ENCODE measurements at regions not wholly inside any gene's neighbourhood (a gene's known extent, or its start where the extent isn't known, plus 50 kb on each side); places are given as distances from the start of the nearest gene placed in this dataset.

DNA sequence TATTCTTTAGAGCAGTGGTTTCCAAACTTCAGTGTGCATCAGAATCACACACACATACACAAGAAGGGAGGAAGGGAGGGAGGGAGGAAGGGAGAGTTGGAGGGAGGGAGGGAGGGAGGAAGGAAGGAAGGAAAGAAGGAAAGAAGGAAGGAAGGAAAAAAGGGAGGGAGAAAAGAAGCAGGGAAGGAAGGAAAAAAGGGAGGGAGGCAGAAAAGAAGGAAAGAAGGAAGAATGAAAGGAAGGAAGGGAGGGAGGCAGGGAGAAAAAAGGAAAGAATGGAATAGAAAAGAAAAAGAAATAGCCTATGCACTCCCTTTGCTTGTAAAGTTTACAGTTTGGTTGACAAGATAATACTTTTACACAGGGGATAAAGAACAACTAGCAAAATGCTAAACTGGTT lies 96.3 kb upstream of the BCL11A start:
- no peak for FAIRE-seq
- no peak for DNase-seq (ENCODE audit: extremely low spot score, insufficient read length, low read depth)

DNA sequence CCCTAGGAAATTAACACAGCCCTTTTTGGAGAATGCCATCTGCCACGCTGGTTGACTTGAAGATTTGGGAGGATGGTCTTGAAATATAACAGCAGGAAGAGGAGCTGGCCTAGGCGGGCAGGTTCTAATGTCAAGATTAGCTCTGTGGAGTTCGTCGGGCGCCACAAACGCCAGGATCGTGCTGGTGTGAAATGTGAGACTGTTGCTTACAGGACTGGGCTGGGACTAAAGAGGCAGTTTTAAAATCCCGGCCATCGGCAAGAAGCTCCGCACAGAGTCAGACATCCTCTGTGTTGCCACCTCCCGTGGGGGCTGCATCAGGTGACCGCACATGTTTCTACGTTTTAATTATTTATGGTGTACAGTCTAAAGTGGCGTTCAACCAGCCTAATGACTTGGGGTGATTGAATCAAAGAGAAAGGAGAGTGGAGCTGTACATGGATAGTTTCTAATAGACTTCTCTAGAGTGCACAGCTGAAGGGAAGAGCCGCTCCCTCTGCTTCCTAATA lies 99.4 kb upstream of the BCL11A start:
- FAIRE-seq (no peak), DNase-seq (ENCODE audit: extremely low spot score, insufficient read length, low read depth) (no peak)

DNA sequence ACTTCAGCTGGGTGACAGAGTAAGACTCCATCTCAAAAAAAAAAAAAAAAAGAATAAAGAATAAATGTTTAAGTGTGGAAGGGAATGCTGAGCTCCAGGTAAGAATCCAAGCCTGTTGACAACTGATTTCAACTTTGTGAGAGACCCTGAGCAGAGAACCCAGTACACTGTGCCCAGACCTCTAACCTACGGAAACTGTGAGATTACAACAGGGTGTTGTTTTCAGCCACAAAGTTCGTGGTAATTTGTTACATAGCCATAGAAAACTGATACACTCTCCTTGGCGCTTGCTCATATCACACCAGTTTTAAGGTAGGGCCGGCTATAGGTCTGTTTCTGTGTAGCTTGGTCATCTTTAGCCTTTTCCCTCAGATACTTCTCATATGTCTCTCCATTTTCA lies 98.4 kb upstream of the PAPOLG start:
- FAIRE-seq (no peak), DNase-seq (ENCODE audit: extremely low spot score, insufficient read length, low read depth) (no peak)

DNA sequence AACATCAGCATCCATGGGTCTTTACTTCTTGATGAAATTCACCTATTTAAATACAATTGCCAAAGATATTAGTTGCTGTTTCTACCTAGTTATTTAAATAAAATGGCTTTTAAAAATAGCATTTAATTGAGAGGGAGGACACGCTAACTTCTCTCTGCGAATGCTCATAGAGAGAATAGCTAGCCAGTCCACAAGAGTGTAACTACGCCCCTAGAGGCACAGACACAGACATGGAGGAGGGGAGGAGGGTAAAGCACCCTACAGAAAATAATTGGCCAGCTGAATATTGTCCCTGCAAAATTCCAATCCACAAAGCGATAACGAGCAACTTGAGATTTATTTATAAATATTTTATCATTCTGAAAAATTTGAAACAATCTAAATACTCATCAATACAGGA lies 97.0 kb upstream of the PAPOLG start:
- FAIRE-seq (no peak), DNase-seq (ENCODE audit: extremely low spot score, insufficient read length, low read depth) (no peak)

DNA sequence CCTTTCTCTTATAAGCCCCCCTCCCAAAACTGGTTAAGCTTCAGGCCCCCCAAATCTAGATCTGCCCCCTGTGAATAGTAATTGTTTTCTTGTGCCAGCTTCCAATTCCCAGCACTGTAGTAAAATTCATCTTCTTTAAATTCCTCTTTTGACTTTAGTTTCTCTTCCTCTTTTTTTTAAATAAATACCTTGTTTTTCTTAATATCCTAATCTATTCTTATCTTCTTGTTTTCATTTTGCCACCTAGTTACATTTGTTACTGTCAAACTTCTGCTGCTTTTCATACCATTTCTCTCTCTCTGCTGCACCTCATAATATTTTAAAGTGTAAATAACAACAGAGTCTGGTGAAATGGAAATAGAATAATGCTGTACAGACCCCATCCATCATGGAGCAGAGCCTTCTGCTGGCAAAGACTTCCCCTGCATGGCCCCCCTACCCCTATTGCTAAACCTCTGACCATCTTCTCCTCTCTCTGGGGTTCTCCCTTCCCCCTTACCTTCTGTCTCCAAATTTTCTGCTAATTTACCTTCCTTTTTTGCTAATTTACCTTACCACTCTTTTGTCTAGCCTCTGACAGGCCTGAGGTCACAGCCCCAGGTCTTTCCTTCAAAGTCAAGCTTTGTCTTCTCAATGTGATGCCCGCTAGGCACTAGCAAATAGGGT lies 94.9 kb upstream of the PAPOLG start:
- DNase-seq (ENCODE audit: extremely low spot score, insufficient read length, low read depth): no peak
- FAIRE-seq: no peak

DNA sequence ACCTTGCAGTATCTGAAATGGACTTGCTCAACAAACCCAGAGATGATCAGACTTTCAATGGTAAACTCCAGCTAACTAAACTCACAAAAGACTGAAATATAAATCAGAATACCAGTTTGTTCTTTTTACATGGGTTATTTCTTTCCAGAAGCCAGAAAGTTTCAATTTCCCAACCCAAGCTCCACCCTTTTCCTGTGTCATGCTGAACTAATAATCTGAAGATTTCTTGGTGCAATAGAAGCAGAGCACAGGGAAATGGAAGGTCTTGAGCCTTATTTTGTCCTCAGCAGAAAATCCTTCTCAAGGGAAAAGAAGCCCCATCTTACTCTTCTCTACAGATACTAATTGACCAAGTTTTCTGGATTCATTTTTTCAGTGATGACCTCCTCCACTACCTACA lies 93.3 kb upstream of the PAPOLG start:
- FAIRE-seq (no peak), DNase-seq (ENCODE audit: extremely low spot score, insufficient read length, low read depth) (no peak)

DNA sequence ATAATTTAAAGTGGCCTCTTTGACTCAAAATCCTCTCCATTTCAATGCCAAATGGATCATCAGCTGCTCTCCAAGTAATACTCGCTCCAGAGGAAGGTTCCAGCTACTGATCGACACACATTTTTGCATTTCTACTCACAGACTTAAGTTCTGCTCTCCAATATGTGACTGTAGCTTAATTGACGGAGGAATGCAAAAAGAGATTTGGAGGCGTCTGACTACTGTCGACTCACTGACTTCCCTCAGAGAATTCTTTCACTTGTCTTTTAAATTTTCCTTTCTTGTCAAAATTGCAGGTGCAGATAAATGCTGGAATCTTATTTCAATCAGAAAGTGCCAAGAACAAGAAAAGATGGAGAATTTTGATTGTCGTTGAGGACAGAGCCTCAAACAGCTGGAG lies 84.1 kb upstream of the PAPOLG start:
- no peak for DNase-seq (ENCODE audit: extremely low spot score, insufficient read length, low read depth)
- FAIRE-seq: no peak

DNA sequence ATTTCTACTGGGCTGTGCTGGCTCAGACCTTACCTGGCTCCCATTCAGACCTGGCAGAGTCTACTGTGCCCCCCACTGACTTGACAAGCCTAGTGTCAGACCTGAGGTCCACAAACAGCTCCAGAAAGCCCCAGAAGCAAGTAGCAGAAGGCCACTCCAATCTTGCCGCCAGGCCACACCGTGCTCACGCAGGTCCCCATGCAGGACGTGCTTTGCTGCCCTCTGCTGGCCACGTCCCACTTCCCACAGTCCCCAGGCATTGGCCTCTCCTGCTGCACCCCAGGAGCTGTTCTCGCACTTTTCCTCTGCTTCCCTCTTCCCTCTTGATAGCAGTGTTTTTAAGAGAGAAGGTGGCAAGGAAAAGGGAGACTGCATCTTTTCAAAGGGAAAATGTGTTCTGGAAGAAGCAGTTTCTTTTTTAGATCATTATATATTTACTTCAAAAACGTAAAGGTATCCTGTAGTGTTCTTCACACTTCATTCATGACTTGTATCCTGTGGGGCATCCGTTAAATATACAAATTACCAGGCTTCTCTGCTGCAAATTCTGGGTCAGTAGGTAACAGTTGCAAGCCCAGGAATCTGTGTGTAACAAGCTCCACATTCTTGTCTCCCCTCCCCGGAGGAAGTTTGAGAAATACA lies 81.4 kb upstream of the PAPOLG start:
- FAIRE-seq: peak; percentile 86
- DNase-seq (ENCODE audit: extremely low spot score, insufficient read length, low read depth): peak; percentile 68

DNA sequence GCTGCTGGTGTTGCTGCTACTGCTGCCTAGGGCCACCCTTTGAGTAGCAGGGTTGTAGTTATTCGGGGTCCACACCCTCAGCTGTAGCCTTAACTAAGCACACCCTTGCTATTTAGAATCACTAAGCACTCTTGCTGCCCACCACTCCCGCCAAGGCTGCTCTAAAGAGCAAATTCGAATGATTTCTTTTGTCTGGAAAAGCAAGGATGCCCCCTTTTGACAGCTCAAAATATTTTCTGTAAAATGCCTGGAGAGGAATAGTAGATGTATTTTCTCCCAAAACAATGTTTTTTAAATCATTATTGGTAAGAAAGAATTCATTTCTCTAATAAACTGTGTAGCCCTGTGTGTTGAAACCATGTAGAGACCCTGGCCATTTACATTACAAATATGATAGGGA lies 80.8 kb upstream of the PAPOLG start:
- DNase-seq (ENCODE audit: extremely low spot score, insufficient read length, low read depth) (no peak), FAIRE-seq (no peak)

DNA sequence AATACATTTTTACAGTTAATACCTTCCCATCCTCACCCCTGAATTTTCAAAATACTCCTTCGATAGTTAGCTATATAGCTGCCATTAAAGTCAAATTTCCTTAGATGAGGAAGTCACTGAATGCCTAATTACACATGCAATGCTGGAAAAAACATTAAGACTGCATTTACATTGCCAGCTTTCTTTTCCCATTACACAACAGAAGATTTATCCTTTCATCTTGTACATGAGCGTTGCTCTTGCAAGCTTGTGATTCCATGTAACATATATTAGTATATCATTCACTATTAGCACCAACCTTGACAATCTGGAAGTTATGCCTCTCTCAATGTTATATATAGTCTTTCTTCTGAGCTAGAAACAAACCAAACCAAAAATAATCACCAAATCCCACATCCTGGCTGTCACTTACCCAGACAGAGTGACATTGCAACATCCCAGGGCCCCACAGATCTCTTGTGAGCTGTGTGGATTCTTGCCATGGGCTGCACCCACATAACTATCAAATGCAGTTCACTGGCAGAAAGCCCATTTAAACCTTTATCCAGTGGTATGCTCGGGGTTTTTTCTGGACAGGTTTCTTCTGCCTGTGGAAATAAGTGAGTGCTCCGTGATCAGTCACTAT lies 79.2 kb upstream of the PAPOLG start:
- FAIRE-seq: no peak
- no peak for DNase-seq (ENCODE audit: extremely low spot score, insufficient read length, low read depth)

DNA sequence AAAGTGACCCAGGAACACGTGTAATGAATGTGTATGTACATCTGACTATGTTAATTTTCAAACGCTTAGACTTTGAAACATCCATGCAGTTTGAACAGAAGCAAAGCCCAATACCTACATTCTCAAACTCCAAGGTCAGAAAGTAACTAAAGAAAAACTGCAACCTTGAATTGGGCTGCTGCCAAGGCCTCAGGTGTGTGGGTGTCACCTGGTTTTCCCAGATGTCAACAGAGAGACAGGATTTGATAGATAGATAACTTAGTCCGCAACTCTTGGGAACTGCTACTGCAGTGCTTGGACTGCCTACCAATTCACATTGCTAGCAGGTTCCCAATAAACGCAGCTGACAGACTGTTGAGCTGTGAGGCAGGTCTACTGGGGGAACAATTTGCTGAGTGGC lies 78.7 kb upstream of the PAPOLG start:
- FAIRE-seq (no peak), DNase-seq (ENCODE audit: extremely low spot score, insufficient read length, low read depth) (no peak)

DNA sequence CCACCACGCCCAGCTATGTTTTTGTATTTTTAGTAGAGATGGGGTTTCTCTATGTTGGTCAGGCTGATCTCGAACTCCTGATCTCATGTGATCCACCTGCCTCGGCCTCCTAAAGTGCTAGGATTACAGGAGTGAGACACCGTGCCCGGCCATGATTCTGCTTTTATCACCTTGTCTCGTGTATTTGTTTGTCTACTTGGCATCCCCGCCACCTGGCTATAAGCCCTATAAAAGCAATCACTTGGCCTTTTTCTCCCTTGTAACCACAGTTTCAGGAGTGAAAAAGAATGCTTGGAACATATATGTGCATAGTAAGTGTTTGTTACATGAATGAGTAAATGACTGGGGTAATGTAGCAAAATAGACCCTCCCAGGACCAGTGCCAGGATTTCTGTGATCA lies 77.5 kb upstream of the PAPOLG start:
- no peak for FAIRE-seq
- DNase-seq (ENCODE audit: extremely low spot score, insufficient read length, low read depth): no peak

DNA sequence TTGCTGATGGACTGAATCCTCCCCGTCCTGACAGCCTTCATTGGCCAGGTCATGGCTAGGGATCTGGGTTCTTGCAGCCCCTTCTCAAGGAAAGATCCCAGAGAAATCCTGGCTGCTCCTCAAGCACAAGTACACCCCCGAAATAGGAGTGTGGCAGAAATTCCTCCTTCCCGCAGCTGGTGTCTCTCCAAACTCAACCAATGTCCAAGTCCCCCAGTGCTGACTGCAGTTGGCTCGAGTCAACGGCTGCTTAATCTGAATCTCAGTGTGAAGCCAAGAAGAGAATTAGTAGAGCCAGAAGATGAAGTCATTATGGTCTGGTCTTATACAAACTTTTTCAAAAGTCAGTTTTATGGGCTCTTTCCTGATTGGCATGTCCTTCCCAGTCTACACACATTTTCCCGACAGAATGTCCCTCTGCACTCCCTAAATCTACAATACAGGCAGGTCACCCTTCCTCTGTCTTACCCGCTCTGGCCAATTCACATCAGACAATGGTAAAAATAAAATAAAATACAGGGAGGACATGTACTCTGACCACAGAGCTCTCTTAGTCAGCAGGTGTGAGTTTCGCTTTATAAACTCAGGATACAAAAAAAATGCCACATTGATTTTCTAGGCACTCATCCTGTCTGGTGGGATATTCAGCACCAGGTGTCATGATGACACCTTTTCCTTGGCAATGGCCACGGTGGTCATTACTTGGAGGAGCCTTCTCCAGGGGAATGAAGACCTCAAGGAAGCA lies 76.9 kb upstream of the PAPOLG start:
- no peak for DNase-seq (ENCODE audit: extremely low spot score, insufficient read length, low read depth)
- no peak for FAIRE-seq

DNA sequence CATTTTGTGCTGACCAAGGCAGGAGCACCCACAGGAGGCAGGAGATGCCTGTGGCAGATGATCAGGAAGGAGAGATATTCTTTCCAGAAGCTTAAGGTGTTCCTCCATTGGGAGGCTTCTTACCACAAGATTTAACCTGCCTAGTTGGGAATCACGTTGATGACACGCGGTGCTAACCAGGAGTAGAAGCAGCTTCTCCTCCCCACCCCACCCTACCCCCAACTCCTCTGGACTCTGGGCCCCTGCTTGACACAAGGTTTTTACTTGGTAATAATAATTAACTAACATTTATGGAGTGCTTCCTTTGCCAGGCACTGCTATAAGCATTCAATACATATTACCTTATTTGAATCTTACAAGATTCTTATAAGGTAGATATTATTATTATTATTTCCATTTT lies 62.5 kb upstream of the PAPOLG start:
- FAIRE-seq: no peak

DNA sequence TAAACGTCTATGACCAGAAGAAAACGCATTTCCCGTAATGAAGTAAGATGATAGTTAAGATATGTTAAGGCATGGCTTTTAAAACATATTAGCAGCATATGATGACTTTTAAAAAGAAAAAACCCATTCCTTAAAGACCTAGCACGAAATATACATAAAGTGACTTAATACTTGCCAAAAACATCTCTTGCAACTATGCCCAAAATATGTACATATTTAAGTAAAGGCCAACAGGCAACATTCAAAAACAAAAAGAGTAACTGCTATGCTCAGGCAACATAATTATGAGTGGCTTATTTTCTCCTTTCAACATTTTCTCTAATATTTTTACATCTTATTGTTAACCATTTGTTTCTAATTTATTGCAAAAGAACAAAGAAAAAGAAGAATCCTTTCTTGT lies 60.3 kb upstream of the PAPOLG start:
- no peak for DNase-seq (ENCODE audit: extremely low spot score, insufficient read length, low read depth)
- no peak for FAIRE-seq

More for the DNA sequence above, 62.5 kb upstream of the PAPOLG start:
- no peak for DNase-seq (ENCODE audit: extremely low spot score, insufficient read length, low read depth)

DNA sequence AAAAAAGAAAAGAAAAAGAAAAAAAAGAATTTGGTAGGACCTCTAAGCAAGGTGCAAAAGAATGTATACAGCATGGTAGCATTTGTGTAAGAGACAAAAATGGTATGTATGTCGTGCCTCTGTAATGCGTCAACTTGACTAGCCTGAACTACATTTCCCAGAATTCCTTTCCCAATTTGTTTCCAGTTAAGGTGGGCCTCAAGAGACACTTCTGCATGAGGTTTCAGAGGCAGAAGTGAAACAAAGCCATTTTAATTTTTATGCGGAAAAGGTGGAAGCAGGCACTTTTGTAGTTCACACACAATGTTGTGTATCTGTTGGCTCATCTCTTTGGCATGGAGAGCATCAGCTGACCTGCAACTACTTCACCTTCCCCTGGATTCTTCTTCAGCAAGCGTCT lies 56.5 kb upstream of the PAPOLG start:
- DNase-seq (ENCODE audit: extremely low spot score, insufficient read length, low read depth) (no peak), FAIRE-seq (peak; percentile 9)

DNA sequence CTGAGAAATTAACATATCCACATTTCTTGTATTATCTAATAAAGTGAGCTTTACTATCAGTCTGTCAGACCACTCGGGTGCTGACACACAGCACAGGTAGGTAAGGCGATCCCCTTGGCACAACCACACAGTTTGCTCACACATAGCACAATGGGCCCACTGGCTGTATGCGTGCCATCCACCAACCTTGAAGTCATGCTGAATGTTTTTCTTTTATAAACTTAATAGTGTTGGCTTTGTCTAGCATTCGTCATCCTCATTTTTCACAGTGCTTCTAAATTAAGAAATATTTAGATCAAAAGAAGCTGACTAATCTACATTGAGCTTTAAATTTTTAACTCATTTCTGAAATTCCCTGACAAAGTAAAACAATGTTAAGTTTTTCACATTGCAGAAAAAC lies 50.0 kb upstream of the PAPOLG start:
- FAIRE-seq (no peak), DNase-seq (ENCODE audit: extremely low spot score, insufficient read length, low read depth) (no peak)

Data from GM18507 (cell line).